Muscle of leg (tissue), 3 donors: ENCODE measurements at regions not wholly inside any gene's neighbourhood (a gene's known extent, or its start where the extent isn't known, plus 50 kb on each side); places are given as distances from the start of the nearest gene placed in this dataset.
A peak's percentile ranks its signal among the peaks of the same experiment; 100 is the strongest.

Experiments used
- DNase-seq: peaks from one replicate; pipeline ENCODE4 v3.0.0; 2013
- H3K27ac ChIP-seq: one replicate; pipeline ENCODE4 v1.5.1; 2013; ENCODE audit warnings: mild to moderate bottlenecking, low read length, control low read depth
- H3K27me3 ChIP-seq: one replicate; pipeline ENCODE4 v1.6.1; 2013; ENCODE audit warnings: low read length; ENCODE audit not compliant: control insufficient read depth, insufficient read depth
- H3K36me3 ChIP-seq: one replicate; pipeline ENCODE4 v1.6.1; 2013; ENCODE audit warnings: low read length; ENCODE audit not compliant: control insufficient read depth, insufficient read depth
- H3K4me1 ChIP-seq: one replicate; pipeline ENCODE4 v1.6.1; 2013; ENCODE audit warnings: low read length; ENCODE audit not compliant: control insufficient read depth, insufficient read depth
- H3K4me3 ChIP-seq: one replicate; pipeline ENCODE4 v1.5.1; 2013; ENCODE audit warnings: low read length, control low read depth
- H3K9me3 ChIP-seq: replicated peaks from 2 replicates; pipeline ENCODE4 v1.6.1; 2013; ENCODE audit warnings: low read depth, low read length; ENCODE audit not compliant: control insufficient read depth
- WGBS: methylation state at CpG from one replicate; pipeline ENCODE4 v1.1.5; 2013; ENCODE audit warnings: missing lambda C conversion rate; ENCODE audit not compliant: insufficient coverage; 5-methylcytosine and 5-hydroxymethylcytosine counted together

GRCh38 chr9:108521063-108521590 is 334.7 kb downstream of the ACTL7B start:
- Histone ChIP-seq H3K27me3 (no peaks in the 10 kb centered on the region), H3K36me3 (no peaks in the 10 kb centered on the region), H3K27ac (no peak overlapping the region), H3K4me3 (no peak overlapping the region), H3K9me3 (no peaks in the 10 kb centered on the region), H3K4me1 (peaks cover 17% of the 10 kb centered on the region)
- no peak for DNase-seq
- 83% methylated on average over 1 of the region's 2 CpGs for WGBS

DNA sequence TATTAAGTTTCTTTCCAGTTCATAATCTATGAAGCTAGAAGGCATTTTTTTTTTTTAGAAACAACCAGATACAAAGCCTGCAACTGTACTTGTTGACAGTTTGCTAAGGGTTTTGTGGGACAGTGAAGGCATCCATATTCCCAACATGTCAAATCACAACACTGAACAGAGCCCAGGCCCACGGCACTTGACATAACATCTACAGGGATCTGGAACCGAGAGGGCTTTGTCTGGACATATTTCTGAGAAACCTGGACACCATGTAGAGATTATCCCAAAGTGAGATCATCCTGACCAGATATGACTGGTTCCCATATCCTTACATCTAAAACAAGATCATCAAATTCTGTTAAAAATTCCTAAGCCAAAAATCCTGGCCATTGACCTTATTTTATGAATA is 336.3 kb downstream of the ACTL7B start:
- Histone ChIP-seq H3K9me3 (no peaks in the 10 kb centered on the region), H3K27ac (no peak overlapping the region), H3K27me3 (no peaks in the 10 kb centered on the region), H3K4me1 (peaks cover 17% of the 10 kb centered on the region), H3K36me3 (no peaks in the 10 kb centered on the region), H3K4me3 (no peak overlapping the region)
- no CpG with 5 or more reads among the region's 2 CpGs for WGBS
- DNase-seq: no peak

DNA sequence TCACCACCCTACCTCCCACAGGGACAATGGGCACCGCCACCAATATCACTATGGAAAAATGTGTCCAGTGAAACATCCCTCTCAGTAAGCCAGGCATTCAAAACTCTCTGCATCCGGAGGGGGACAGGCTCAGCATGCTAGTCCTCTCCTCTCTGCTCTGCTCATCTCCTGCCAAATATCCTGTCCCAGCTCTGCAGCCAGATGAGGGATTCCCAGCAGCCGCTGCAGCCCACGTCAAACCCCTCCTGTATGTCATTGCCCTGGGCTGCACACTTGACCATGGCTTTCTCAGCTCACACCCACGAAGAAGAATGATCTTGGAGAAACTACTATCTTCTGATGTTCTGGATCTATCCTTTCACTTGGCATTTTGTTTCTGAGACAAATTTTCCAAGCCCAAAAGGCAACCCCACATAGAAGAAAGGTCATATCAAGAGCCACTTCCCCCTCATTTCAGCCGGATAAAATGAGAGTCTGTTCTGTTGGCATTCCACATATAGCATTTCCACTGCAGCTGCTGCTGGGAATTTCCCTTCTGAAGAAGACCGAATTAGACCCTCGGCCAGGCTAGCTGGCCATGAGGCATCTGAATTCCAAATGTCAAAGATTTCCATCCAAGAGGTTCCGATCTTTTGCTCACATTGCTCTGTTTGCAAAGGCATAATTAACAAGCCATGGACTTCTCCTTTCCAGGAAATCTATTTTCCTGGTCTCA is 338.0 kb downstream of the ACTL7B start:
- Histone ChIP-seq H3K27me3 (no peaks in the 10 kb centered on the region), H3K36me3 (no peaks in the 10 kb centered on the region), H3K9me3 (no peaks in the 10 kb centered on the region), H3K4me1 (peaks cover 17% of the 10 kb centered on the region), H3K4me3 (no peak overlapping the region), H3K27ac (peak overlapping the region; percentile 62)
- 44% methylated on average over 9 of the region's 9 CpGs for WGBS
- DNase-seq: peak; percentile 81

DNA sequence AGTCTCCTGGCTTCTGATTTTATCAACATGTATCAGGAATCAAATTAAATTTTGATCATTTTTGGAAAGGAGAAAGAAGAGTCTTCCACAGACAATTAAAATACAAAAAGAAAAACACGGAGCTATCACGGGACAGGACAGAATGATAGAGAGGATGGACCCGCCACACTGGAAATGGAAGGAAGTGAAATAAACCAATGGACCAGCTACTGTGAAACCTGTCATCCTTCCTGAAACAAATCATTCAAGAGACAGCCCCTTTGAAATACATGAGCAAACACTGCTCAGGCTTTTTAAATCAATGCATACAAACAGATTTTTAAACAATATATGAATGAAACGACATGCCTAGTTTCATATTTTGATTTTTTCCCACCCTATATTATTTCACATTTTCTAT is 339.4 kb downstream of the ACTL7B start:
- Histone ChIP-seq H3K36me3 (no peaks in the 10 kb centered on the region), H3K4me3 (no peak overlapping the region), H3K27ac (no peak overlapping the region), H3K27me3 (no peaks in the 10 kb centered on the region), H3K9me3 (no peaks in the 10 kb centered on the region), H3K4me1 (peaks cover 17% of the 10 kb centered on the region)
- no CpG with 5 or more reads among the region's 4 CpGs for WGBS
- DNase-seq: no peak

GRCh38 chr9:108515856-108516255 is 339.9 kb downstream of the ACTL7B start:
- Histone ChIP-seq H3K4me1 (peaks cover 17% of the 10 kb centered on the region), H3K27me3 (no peaks in the 10 kb centered on the region), H3K4me3 (no peak overlapping the region), H3K27ac (no peak overlapping the region), H3K9me3 (no peaks in the 10 kb centered on the region), H3K36me3 (no peaks in the 10 kb centered on the region)
- WGBS: 86% methylated on average over 1 of the region's 2 CpGs
- DNase-seq: no peak

- WGBS: 78% methylated on average over 1 of the region's 5 CpGs
- no peak for DNase-seq
These were observed 343.2 kb downstream of the ACTL7B start for GRCh38 chr9:108512426-108513173.

GRCh38 chr9:108511307-108511706 is 344.5 kb downstream of the ACTL7B start:
- Histone ChIP-seq H3K9me3 (no peaks in the 10 kb centered on the region), H3K27ac (no peak overlapping the region), H3K36me3 (no peaks in the 10 kb centered on the region), H3K27me3 (no peaks in the 10 kb centered on the region), H3K4me3 (no peak overlapping the region), H3K4me1 (no peaks in the 10 kb centered on the region)
- 94% methylated on average over 4 of the region's 5 CpGs for WGBS
- DNase-seq: no peak

More at GRCh38 chr9:108512426-108513173, 343.2 kb downstream of the ACTL7B start:
- H3K27me3 ChIP-seq: no peaks in the 10 kb centered on the region
- no peaks in the 10 kb centered on the region for H3K9me3 ChIP-seq
- peaks cover 2% of the 10 kb centered on the region for H3K4me1 ChIP-seq
- no peaks in the 10 kb centered on the region for H3K36me3 ChIP-seq
- no peak overlapping the region for H3K27ac ChIP-seq
- no peak overlapping the region for H3K4me3 ChIP-seq

GRCh38 chr9:108496846-108497245 is 358.9 kb downstream of the ACTL7B start:
- H3K4me3 ChIP-seq: no peak overlapping the region
- no peaks in the 10 kb centered on the region for H3K36me3 ChIP-seq
- DNase-seq: peak; percentile 9
- no peak overlapping the region for H3K27ac ChIP-seq
- peaks cover 5% of the 10 kb centered on the region for H3K9me3 ChIP-seq
- no peaks in the 10 kb centered on the region for H3K27me3 ChIP-seq
- WGBS: 76% methylated on average over 2 of the region's 4 CpGs
- no peaks in the 10 kb centered on the region for H3K4me1 ChIP-seq

- Histone ChIP-seq H3K4me3 (no peak overlapping the region), H3K36me3 (no peaks in the 10 kb centered on the region), H3K27ac (no peak overlapping the region), H3K27me3 (no peaks in the 10 kb centered on the region), H3K9me3 (peaks cover 4% of the 10 kb centered on the region), H3K4me1 (no peaks in the 10 kb centered on the region)
- no peak for DNase-seq
- no CpG with 5 or more reads among the region's 1 CpG for WGBS
These were observed 366.2 kb downstream of the ACTL7B start for GRCh38 chr9:108489567-108489966.

- no peaks in the 10 kb centered on the region for H3K36me3 ChIP-seq
- DNase-seq: peak; percentile 30
- WGBS: no CpG with 5 or more reads among the region's 2 CpGs
- peaks cover 4% of the 10 kb centered on the region for H3K9me3 ChIP-seq
- H3K27ac ChIP-seq: no peak overlapping the region
- H3K4me1 ChIP-seq: no peaks in the 10 kb centered on the region
- H3K4me3 ChIP-seq: no peak overlapping the region
- H3K27me3 ChIP-seq: no peaks in the 10 kb centered on the region
These were observed 369.0 kb downstream of the ACTL7B start for GRCh38 chr9:108486831-108487230.
